Lung microvascular endothelial cell (primary cell): ENCODE measurements at regions not wholly inside any gene's neighbourhood (a gene's known extent, or its start where the extent isn't known, plus 50 kb on each side); places are given as distances from the start of the nearest gene placed in this dataset.
"Not testable (repeated sequence)": the region's sequence is repeated elsewhere in the genome, so short reads cannot be mapped to it uniquely, and the experiment has no call there.

Source experiments
- DNase-seq, 2 donors: peaks; one replicate each; pipeline versions ENCODE4 v3.0.0 to v3.0.0-alpha.2; 2010; ENCODE audit warnings: low read depth in 2 of 2

DNA sequence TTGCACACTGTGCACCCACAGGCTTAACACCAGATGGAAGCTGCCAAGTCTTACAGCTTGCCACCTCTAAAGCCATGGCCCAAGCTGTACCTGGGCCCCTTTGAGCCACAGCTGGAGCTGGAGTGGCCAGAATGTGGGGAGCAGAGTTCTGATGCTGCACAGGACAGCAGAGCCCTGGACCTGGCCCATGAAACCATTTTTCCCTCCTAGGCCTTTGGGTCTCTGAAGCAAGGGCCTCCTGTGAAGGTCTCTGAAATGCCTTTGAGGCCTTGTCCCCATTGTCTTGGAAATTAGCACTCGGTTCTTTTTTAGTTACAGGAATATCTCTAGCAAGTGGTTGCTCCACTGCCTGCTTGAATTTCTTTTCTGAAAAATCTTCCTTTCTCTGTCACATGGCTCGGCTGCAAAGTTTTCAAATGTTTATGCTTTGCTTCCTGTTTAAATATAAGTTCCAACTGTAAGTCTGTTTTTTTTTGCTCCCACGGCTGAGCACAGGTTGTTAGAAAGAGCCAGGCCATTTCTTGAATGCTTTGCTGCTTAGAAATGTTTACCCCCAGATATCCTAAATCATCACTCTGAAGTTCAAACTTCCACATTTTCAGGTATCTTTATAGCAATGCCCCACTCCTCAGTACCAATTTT is 156.8 kb upstream of the GORAB start:
- no peak for DNase-seq

DNA sequence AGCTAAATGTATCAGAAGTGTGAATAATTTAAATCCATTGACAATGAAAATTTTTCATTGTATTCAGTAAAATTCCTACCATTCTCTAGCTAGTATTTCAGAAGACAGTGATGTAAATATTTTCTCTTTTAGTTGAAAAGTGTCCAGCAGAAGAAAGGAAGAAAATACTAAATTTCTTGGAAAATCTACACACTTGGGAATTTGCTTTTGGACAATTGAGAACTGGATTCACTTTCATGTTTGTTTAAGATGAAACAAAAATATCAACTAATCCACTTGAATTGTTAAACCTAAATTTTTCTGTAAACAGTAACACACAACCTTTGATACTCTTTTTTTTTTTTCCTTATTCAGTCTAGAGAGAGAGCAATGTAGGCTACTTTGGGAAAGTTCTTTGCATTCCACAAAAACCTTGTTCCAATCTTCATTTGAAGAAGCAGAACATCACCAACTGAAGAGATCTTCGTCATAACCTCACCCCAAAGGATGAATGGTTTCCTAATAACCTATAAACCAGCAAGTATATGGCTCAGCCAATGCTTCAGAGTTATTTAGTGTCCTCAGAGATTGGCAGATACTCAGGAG is 155.1 kb upstream of the GORAB start:
- DNase-seq: no peak

DNA sequence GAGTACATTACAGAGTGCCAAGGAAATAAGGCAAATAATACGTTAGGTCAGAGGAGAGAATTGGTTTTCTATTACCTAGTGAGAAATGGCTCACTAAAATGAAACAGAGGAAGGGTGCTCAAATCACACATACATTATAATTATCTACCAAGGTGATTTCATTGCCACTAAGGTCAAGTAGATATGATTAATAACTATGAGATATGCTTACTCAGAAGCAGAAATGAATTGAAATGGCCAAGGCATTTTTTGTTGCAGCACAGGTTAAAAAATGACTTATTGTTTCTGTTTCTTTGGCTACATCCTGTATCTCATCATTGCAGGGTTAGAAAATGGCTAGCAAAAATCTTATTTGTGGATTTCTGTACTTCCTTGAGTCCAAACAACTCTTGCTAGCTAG is 154.5 kb upstream of the GORAB start:
- DNase-seq: no peak

- peak in 1 of 2 donors; percentile 39 for DNase-seq
Measured at GRCh38 chr1:170377896-170378634, 153.9 kb upstream of the GORAB start.

GRCh38 chr1:170385750-170386149 is 146.2 kb upstream of the GORAB start:
- no peak for DNase-seq

- no peak for DNase-seq
Measured at GRCh38 chr1:170388489-170388888, 143.5 kb upstream of the GORAB start.

- no peak for DNase-seq
Measured at GRCh38 chr1:170395149-170395548, 136.8 kb upstream of the GORAB start.

GRCh38 chr1:170397061-170397460 is 134.9 kb upstream of the GORAB start:
- no peak for DNase-seq

DNA sequence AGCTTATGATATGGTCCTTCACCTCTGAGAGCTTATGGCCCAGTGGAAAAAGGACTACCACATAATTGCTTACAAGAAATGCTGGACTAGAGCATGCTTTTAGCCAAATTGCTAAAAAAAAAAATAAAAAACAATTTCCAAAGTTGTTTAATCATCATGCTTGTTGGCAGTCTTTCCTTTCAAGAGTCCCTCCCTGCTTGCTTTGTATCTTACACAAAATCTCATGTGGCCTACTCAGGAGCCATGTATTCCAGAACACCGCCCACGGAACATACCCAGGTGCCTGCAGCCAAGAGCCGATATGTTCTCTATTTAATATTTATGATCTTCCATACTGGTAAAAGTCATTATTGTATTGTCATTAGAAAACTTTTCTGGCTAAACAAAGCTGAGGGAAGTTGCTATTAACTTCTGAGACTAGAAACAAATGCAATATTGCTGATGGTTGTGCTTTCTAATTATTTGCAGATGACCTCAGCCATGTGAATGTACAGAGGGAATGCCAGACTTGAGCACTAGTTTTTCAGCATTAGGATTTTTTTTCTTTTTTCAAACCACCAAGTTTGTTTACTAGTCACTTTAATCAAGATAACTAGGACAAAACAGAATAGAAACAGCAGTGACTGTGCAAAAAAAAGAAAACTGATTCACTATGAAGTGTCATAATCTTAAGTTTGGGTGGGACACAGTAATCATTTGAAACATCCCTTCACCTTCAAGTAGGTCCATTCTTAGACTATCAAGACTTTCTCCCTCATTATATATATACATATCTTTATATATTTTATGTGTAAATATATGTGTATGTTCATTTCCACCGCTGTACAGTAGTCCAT is 129.3 kb upstream of the GORAB start:
- no peak for DNase-seq

DNA sequence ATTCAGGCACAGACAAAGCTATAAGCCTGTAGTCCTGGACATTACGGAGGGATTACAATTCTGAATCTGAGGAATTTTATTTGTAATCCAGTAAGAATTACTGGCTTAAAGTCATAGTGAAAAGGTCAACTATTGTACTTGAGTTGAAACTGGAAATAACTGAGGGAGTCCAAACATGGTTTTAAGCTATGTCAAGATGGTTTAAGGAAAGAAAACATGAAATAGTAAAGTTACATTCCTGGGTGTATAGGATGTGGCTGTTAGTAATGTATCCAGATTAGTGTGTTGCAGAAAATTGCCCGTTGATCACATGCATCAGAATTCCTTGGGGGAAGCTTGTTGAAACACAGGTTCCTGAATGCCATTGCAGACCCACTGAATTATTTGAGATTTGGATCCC is 124.8 kb upstream of the GORAB start:
- no peak for DNase-seq

GRCh38 chr1:170407581-170407980 is 124.4 kb upstream of the GORAB start:
- DNase-seq: no peak

GRCh38 chr1:170410401-170411166 is 121.4 kb upstream of the GORAB start:
- DNase-seq: peak in 1 of 2 donors; percentile 14

- no peak for DNase-seq
Measured at GRCh38 chr1:170414989-170415709, 116.8 kb upstream of the GORAB start.

DNA sequence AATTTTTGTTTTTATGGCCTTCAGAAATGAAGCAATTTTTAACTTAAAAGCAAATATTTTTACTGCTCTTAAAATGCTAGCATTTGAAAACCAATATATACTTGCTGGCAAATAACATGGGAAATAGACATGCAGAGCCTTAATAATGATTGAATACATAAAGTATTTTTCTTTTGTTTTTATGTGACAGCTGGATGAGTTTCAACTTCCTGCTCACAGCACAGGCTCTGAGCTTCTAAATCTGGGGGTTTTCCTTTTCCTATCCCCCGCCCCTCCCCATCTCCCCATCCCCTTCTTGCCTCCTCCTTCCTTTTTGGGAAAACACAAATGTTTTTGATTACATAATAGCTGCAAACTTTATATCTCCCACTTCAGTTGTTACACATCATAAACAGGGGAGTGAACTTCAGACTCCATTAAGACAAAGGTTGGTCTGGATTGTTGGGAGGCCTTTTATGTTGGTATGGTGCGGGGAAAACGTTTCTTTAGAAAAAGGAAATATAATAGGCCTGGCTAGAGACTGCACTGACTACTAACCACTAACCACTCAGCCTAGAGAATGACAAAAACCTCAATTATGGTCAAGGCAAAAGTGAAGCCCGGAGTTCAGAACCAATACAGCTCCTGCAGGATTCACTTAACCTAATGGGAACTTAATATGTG is 116.1 kb upstream of the GORAB start:
- peak in 1 of 2 donors; percentile 2 for DNase-seq

- DNase-seq: no peak
Measured at GRCh38 chr1:170424346-170424745, 107.6 kb upstream of the GORAB start.

DNA sequence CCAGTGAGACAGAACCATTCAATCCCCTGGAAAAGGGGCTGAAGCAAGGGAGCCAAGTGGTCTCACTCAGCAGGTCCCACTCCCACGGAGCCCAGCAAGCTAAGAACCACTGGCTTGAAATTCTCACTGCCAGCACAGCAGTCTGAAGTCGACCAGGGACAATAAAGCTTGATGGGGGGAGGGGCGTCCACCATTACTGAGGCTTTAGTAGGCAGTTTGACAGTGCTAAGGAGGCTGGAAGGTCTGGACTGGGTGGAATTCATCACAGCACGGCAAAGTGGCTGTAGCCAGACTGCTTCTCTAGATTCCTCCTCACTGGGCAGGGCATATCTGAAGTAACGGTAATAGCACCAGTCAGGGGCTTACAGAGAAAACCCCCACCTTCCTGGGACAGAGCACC is 105.4 kb upstream of the GORAB start:
- no peak for DNase-seq

GRCh38 chr1:170427002-170427401 is 105.0 kb upstream of the GORAB start:
- not testable (repeated sequence) for DNase-seq

GRCh38 chr1:170436928-170437327 is 95.0 kb upstream of the GORAB start:
- DNase-seq: peak in 1 of 2 donors; percentile 8

DNA sequence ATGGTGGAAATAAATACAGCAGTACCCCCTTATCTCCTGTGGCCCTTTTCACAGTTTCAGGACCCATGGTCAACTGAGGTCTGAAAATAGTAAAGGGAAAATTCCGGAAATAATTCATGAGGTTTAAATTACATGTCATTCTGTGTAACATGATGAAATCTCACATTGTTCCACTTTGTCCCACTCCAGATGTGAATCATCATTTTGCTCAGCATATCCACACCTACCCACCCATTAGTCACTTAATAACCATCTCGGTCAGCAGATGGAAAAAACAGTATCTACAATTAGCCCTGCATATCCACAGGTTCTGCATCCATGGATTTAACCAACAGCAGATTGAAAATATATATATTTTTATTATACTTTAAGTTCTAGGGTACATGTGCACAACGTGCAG is 86.9 kb upstream of the GORAB start:
- no peak for DNase-seq

GRCh38 chr1:170448661-170449158 is 83.3 kb upstream of the GORAB start:
- DNase-seq: no peak
